ENCODE measurements at regions not wholly inside any gene's neighbourhood (a gene's known extent, or its start where the extent isn't known, plus 50 kb on each side); places are given as distances from the start of the nearest gene placed in this dataset.
"Not testable (repeated sequence)": the region's sequence is repeated elsewhere in the genome, so short reads cannot be mapped to it uniquely, and the experiment has no call there.

DNA sequence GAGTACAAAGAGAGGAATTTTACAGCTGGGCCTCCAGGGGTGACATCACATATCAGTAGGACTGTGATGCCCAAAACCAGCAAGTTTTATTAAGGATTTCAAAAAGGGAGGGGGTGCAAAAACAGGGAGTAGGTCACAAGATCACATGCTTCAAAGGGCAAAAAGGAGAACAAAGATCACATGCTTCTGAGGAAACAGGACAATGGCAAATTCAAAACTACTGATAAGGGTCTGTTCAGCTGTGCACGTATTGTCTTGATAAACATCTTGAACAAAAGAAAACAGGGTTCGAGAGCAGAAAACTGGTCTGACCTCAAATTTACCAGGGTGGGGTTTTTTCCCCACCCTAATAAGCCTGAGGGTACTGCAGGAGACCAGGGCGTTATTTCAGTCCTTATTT, 197.5 kb downstream of the SLCO4C1 start:
- TF ChIP-seq, protein P1, sequence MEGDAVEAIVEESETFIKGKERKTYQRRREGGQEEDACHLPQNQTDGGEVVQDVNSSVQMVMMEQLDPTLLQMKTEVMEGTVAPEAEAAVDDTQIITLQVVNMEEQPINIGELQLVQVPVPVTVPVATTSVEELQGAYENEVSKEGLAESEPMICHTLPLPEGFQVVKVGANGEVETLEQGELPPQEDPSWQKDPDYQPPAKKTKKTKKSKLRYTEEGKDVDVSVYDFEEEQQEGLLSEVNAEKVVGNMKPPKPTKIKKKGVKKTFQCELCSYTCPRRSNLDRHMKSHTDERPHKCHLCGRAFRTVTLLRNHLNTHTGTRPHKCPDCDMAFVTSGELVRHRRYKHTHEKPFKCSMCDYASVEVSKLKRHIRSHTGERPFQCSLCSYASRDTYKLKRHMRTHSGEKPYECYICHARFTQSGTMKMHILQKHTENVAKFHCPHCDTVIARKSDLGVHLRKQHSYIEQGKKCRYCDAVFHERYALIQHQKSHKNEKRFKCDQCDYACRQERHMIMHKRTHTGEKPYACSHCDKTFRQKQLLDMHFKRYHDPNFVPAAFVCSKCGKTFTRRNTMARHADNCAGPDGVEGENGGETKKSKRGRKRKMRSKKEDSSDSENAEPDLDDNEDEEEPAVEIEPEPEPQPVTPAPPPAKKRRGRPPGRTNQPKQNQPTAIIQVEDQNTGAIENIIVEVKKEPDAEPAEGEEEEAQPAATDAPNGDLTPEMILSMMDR (IDR thresholded peaks at IDR 0.05; ENCODE audit: insufficient read depth, low read length), result not testable (repeated sequence)
- TF ChIP-seq POLR2AphosphoS5 (IDR thresholded peaks at IDR 0.05; ENCODE audit: low read depth), result not testable (repeated sequence)
